Right lobe of liver (tissue), 6 donors: ENCODE measurements at regions not wholly inside any gene's neighbourhood (a gene's known extent, or its start where the extent isn't known, plus 50 kb on each side); places are given as distances from the start of the nearest gene placed in this dataset.
A peak's percentile ranks its signal among the peaks of the same experiment; 100 is the strongest.

Source experiments
- ATAC-seq, 4 donors: fragments of 200-7000 bp; cut with Tn5 transposase; one replicate each; pipeline ENCODE4 v1.9.1; 2020; ENCODE audit warnings: mild to moderate bottlenecking in 4 of 4, moderate library complexity in 4 of 4
- DNase-seq, 3 donors: peaks; one replicate each; pipeline ENCODE4 v3.0.0-alpha.2; 2020
- H3K27ac ChIP-seq, 3 donors: fragments of 200-600 bp; one replicate each; pipeline ENCODE4 v1.8.0; 2022
- H3K27me3 ChIP-seq, 2 donors: fragments of 200-600 bp; one replicate each; pipeline ENCODE4 v1.8.0; 2022
- H3K36me3 ChIP-seq, 4 donors: fragments of 200-600 bp; sonication (generic) in 1 of 4; one replicate each; pipeline versions ENCODE4 v1.5.1 to v1.8.0; 2017 to 2022; ENCODE audit warnings: control low read depth in 1 of 4
- H3K4me1 ChIP-seq, 4 donors: fragments of 200-600 bp; sonication (generic) in 1 of 4; one replicate each; pipeline versions ENCODE4 v1.5.1 to v1.8.0; 2017 to 2022; ENCODE audit warnings: control low read depth in 1 of 4
- H3K4me3 ChIP-seq, 3 donors: fragments of 200-600 bp; one replicate each; pipeline ENCODE4 v1.8.0; 2022
- H3K9me3 ChIP-seq, 4 donors: fragments of 200-600 bp; sonication (generic) in 1 of 4; one replicate each; pipeline versions ENCODE4 v1.5.1 to v1.8.0; 2017 to 2022; ENCODE audit warnings: control low read depth in 1 of 4
- CTCF ChIP-seq, 4 donors: fragments of 200-600 bp in 3 of 4; fragments of 450-650 bp in 1 of 4; IDR thresholded peaks; one replicate each; pipeline versions ENCODE4 v1.5.1 to v1.8.0; 2016 to 2022; ENCODE audit warnings: antibody characterized with exemption in 4 of 4, mild to moderate bottlenecking in 2 of 4
- POLR2A ChIP-seq: fragments of 450-650 bp; IDR thresholded peaks from one replicate; pipeline ENCODE4 v1.6.1; 2017; ENCODE audit warnings: antibody characterized with exemption, mild to moderate bottlenecking
- WGBS: methylation state at CpG from one replicate; pipeline ENCODE4 v1.1.6; 2018; ENCODE audit warnings: low coverage, low lambda C conversion rate; ENCODE audit not compliant: insufficient coverage; ENCODE audit errors: missing lambda C conversion rate; 5-methylcytosine and 5-hydroxymethylcytosine counted together
- intact Hi-C, 2 donors: fragments of 100-400 bp; cut with DNase I; formaldehyde crosslinking; loops; one replicate each; pipeline versions ENCODE4 v1.11.2 to v1.14.1; 2022
- donor health status: DM: no; HTN: yes; CAD: no.
- donor health status: DM: no; HTN: no; CAD: no.
- donor health status: DM: no; HTN: no; CAD: no.
- donor health status: DM: no; HTN: yes; CAD: no.
- donor health status: DM: no; HTN: yes; CAD: no.

- intact Hi-C loops = no loop called here
- no peaks in the 10 kb centered on the region for H3K9me3 ChIP-seq
Observed at GRCh38 chr1:229851511-229851910, 215.5 kb upstream of the GALNT2 start.

DNA sequence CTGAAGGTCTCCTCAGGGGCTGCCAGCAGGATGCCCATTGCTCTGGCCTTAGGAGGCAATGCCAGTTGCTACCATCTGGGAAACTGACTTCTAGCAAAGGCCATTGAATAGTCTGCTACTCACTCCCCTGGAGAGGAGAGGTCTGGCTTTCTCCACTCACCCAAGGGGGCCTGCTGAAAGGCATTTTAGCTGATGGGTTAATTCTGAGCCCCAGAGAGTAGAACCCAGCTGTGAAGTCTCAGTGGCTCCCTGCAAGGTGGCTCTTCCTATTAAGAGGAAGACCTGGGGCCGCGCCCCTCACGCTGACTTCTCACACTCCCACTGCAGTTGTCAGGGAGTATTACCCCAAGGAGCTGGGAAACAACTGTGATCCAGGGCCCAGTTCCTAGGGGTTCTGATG lies 213.3 kb upstream of the GALNT2 start:
- no CpG with 5 or more reads among the region's 3 CpGs for WGBS

More at GRCh38 chr1:229851511-229851910, 215.5 kb upstream of the GALNT2 start:
- Histone ChIP-seq H3K27me3 (no peaks in the 10 kb centered on the region), H3K36me3 (no peaks in the 10 kb centered on the region), H3K4me1 (no peaks in the 10 kb centered on the region), H3K27ac (no peak overlapping the region), H3K4me3 (no peak overlapping the region)
- no peak for TF ChIP-seq POLR2A
- no peak for TF ChIP-seq CTCF (IDR thresholded peaks at IDR 0.05)
- 75% methylated on average over 5 of the region's 6 CpGs for WGBS
- DNase-seq (no peak), ATAC-seq (no peak)

GRCh38 chr1:229854620-229855019 lies 212.4 kb upstream of the GALNT2 start:
- Histone ChIP-seq H3K27me3 (no peaks in the 10 kb centered on the region), H3K27ac (no peak overlapping the region), H3K36me3 (no peaks in the 10 kb centered on the region), H3K4me3 (no peak overlapping the region), H3K4me1 (no peaks in the 10 kb centered on the region), H3K9me3 (no peaks in the 10 kb centered on the region)
- no peak for ATAC-seq
- 82% methylated on average over 1 of the region's 1 CpG for WGBS
- no peak for DNase-seq
- intact Hi-C loops = no loop called here
- no peak for TF ChIP-seq POLR2A
- TF ChIP-seq CTCF (IDR thresholded peaks at IDR 0.05) = no peak

More for the DNA sequence above, 213.3 kb upstream of the GALNT2 start:
- H3K9me3 ChIP-seq = no peaks in the 10 kb centered on the region
- no peak for TF ChIP-seq CTCF (IDR thresholded peaks at IDR 0.05)
- TF ChIP-seq POLR2A = no peak
- no peaks in the 10 kb centered on the region for H3K27me3 ChIP-seq
- no peak overlapping the region for H3K27ac ChIP-seq
- no peaks in the 10 kb centered on the region for H3K36me3 ChIP-seq
- H3K4me3 ChIP-seq = no peak overlapping the region
- intact Hi-C loops = no loop called here
- no peaks in the 10 kb centered on the region for H3K4me1 ChIP-seq
- ATAC-seq = no peak
- DNase-seq = no peak

DNA sequence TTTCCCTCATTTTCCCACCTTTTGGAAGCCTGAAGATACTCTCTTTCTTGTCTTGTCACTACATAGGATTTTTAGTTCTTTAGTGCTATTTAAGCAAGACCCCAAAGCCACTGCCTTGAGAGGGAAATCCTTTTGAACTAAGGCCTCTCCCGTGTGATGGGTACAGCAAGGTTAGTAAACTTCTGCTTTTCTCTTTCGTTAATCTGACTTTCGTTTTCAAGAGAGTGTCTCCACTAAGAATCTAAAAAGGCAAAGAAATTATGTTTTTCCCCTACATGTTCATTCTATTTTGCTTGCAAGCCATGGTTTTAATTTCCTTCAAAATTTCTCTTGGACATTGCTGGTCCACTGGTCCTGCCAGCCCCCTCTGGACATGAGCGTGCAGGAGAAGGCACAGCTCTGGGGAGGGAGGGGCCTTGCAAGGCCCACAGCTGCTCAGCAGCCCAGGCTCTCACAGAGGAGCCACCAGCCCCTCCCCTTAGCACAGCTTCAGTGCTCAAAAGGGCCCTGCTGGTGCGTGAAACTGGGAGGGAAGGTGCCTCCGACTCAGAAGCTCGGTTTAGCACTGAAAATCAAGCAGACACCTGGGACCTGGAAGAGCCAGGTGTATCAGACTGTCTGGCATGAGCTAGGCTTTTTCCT lies 210.9 kb upstream of the GALNT2 start:
- TF ChIP-seq CTCF (IDR thresholded peaks at IDR 0.05) = no peak
- TF ChIP-seq POLR2A = no peak
- Histone ChIP-seq H3K36me3 (no peaks in the 10 kb centered on the region), H3K4me1 (no peaks in the 10 kb centered on the region), H3K27ac (no peak overlapping the region), H3K27me3 (no peaks in the 10 kb centered on the region), H3K4me3 (no peak overlapping the region), H3K9me3 (no peaks in the 10 kb centered on the region)
- DNase-seq (no peak), ATAC-seq (peak in 2 of 4 donors; percentile 38 to 46)
- 49% methylated on average over 5 of the region's 7 CpGs for WGBS
- intact Hi-C loops = no loop called here

DNA sequence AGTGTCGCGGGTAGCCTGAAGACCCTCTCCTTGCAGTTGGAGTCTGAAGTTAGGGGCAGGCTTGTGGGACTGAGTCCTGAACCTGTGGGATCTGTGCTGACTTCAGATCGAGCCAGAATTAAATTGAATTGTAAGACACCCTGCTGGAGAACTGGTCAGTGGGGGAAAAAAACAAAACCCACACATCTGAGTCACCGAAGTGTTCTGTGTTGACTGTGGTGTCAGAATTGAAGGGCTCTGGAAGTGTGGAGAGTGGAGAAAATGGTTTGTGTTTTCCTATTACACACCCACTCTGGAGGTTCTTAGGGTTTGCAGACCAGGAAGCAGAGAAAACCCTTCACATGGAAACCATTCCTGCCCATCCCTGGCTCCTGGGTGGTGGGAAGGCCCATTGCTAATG lies 209.5 kb upstream of the GALNT2 start:
- Histone ChIP-seq H3K9me3 (no peaks in the 10 kb centered on the region), H3K4me1 (no peaks in the 10 kb centered on the region), H3K27me3 (no peaks in the 10 kb centered on the region), H3K4me3 (no peak overlapping the region), H3K36me3 (no peaks in the 10 kb centered on the region), H3K27ac (no peak overlapping the region)
- TF ChIP-seq POLR2A (no peak), CTCF (IDR thresholded peaks at IDR 0.05) (no peak)
- intact Hi-C loops = no loop called here
- ATAC-seq = no peak
- WGBS = 92% methylated on average over 4 of the region's 4 CpGs
- DNase-seq = no peak
